HG02943 (cell line): ENCODE measurements at regions not wholly inside any gene's neighbourhood (a gene's known extent, or its start where the extent isn't known, plus 50 kb on each side); places are given as distances from the start of the nearest gene placed in this dataset.
A peak's percentile ranks its signal among the peaks of the same experiment; 100 is the strongest.
"Not testable (repeated sequence)": the region's sequence is repeated elsewhere in the genome, so short reads cannot be mapped to it uniquely, and the experiment has no call there.

Experiments
- ATAC-seq: cut with Tn5 transposase; IDR thresholded peaks from one replicate; pipeline ENCODE4 v1.9.1; 2021; ENCODE audit warnings: mild to moderate bottlenecking, low read depth, moderate library complexity; ENCODE audit not compliant: unreplicated experiment

GRCh38 chr6:139881728-139882211 lies 507.3 kb upstream of the CITED2 start:
- peak; percentile 86 for ATAC-seq

GRCh38 chr6:139881236-139881635 lies 506.8 kb upstream of the CITED2 start:
- no peak for ATAC-seq

- no peak for ATAC-seq
Measured at GRCh38 chr6:139879823-139880356, 505.4 kb upstream of the CITED2 start.

GRCh38 chr6:139879241-139879640 lies 504.8 kb upstream of the CITED2 start:
- ATAC-seq: not testable (repeated sequence)

GRCh38 chr6:139877828-139878405 lies 503.5 kb upstream of the CITED2 start:
- ATAC-seq: no peak

- no peak for ATAC-seq
Measured at GRCh38 chr6:139872665-139873064, 498.2 kb upstream of the CITED2 start.

GRCh38 chr6:139871803-139872510 lies 497.5 kb upstream of the CITED2 start:
- no peak for ATAC-seq

- no peak for ATAC-seq
Measured at GRCh38 chr6:139871165-139871710, 496.8 kb upstream of the CITED2 start.

GRCh38 chr6:139868576-139868975 lies 494.1 kb upstream of the CITED2 start:
- ATAC-seq: no peak

- no peak for ATAC-seq
Measured at GRCh38 chr6:139863964-139864363, 489.5 kb upstream of the CITED2 start.

- ATAC-seq: no peak
Measured at GRCh38 chr6:139863346-139863745, 488.9 kb upstream of the CITED2 start.

GRCh38 chr6:139862311-139862710 lies 487.9 kb upstream of the CITED2 start:
- ATAC-seq: no peak

- no peak for ATAC-seq
Measured at GRCh38 chr6:139860203-139860602, 485.8 kb upstream of the CITED2 start.

- ATAC-seq: no peak
Measured at GRCh38 chr6:139858429-139858828, 484.0 kb upstream of the CITED2 start.

GRCh38 chr6:139857143-139857542 lies 482.7 kb upstream of the CITED2 start:
- ATAC-seq: no peak

GRCh38 chr6:139856562-139856961 lies 482.1 kb upstream of the CITED2 start:
- no peak for ATAC-seq

- no peak for ATAC-seq
Measured at GRCh38 chr6:139855671-139856311, 481.3 kb upstream of the CITED2 start.

GRCh38 chr6:139853302-139853992 lies 479.0 kb upstream of the CITED2 start:
- ATAC-seq: no peak

- ATAC-seq: no peak
Measured at GRCh38 chr6:139852488-139853140, 478.2 kb upstream of the CITED2 start.

GRCh38 chr6:139852067-139852466 lies 477.6 kb upstream of the CITED2 start:
- no peak for ATAC-seq
